Astrocyte of the cerebellum (primary cell): ENCODE measurements at regions not wholly inside any gene's neighbourhood (a gene's known extent, or its start where the extent isn't known, plus 50 kb on each side); places are given as distances from the start of the nearest gene placed in this dataset.
"Not testable (repeated sequence)": the region's sequence is repeated elsewhere in the genome, so short reads cannot be mapped to it uniquely, and the experiment has no call there.

ENCODE experiments used
- DNase-seq: peaks from one replicate; pipeline ENCODE4 v3.0.0-alpha.2; 2011; ENCODE audit warnings: low read depth
- H3K4me3 ChIP-seq: 2 replicates; pipeline ENCODE4 v1.5.1; 2011; ENCODE audit warnings: mild to moderate bottlenecking, low read depth, low read length, moderate library complexity
- CTCF ChIP-seq: IDR thresholded peaks from 2 replicates; pipeline ENCODE4 v1.5.1; 2012; ENCODE audit warnings: low read length, low read depth, moderate library complexity, mild to moderate bottlenecking; ENCODE audit errors: missing control alignments
- in situ Hi-C: cut with HindIII; loops from 2 replicates; pipeline ENCODE4 v1.10.0; 2017; ENCODE audit warnings: low sequenced_read_pairs

GRCh38 chr21:15669247-15669646 lies 60.5 kb upstream of the USP25 start:
- DNase-seq: no peak
- in situ Hi-C loops: no loop called here
- no peak for TF ChIP-seq CTCF
- no peak overlapping the region for H3K4me3 ChIP-seq

DNA sequence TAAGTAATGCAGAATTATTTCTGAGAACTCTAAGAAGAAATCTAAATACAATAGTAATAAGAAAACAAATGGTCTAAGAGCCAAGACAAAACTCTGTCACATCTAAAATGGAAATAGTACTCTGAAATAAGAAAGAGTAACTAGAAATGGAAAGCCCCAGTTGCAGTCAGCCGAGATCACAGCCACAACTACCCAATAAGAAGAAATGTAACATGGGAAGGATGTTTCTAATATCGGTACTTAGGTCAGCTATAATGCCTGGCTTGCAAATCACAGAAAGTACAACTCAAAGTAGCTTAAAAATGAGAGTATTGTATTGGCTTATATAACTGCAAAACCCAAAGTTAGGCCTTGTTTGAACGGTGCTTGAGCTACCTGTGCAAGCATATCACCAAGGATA lies 58.6 kb upstream of the USP25 start:
- TF ChIP-seq CTCF: no peak
- no peak for DNase-seq
- H3K4me3 ChIP-seq: no peak overlapping the region
- in situ Hi-C loops: no loop called here

DNA sequence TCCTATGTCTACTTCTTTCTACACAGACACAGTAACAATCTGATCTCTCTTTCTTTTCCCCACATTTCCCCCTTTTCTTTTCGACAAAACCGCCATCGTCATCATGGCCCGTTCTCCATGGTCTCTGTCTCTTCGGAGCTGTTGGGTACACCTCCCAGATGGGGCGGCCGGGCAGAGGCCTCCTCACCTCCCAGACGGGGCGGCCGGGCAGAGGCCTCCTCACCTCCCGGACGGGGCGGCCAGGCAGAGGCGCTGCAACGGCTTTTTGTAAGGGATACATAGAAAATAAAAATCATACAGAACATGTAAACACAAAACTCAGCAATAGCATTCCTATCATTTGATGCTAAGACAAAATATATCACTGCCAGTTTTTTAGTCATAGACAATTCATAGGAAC lies 57.2 kb upstream of the USP25 start:
- H3K4me3 ChIP-seq, DNase-seq, in situ Hi-C loops: not testable (repeated sequence)

GRCh38 chr21:15676935-15677334 lies 52.8 kb upstream of the USP25 start:
- no peak for TF ChIP-seq CTCF
- in situ Hi-C loops: no loop called here
- H3K4me3 ChIP-seq: no peak overlapping the region
- no peak for DNase-seq

DNA sequence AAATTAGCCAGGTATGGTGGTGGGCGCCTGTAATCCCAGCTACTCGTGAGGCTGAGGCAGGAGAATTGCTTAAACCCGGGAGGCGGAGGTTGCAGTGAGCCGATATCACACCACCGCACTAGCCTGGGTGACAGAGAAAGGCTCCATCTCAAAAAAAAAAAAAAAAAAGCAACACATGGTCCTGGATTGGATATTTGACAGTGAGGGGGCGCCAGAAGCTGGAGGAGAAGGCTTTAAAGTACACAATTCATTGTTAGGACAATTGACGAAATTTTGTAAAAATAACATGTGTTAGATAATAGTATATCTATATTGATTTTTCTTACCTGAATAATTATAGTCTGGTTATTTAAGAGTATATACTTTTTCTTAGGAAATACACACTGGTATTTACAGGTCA lies 50.2 kb upstream of the USP25 start:
- no peak overlapping the region for H3K4me3 ChIP-seq
- in situ Hi-C loops: no loop called here
- DNase-seq: no peak
- TF ChIP-seq CTCF: no peak
